Activated CD8-positive, alpha-beta memory T cell treated with anti-CD3 and anti-CD28 coated beads for 24 hours (primary cell): ENCODE measurements at regions not wholly inside any gene's neighbourhood (a gene's known extent, or its start where the extent isn't known, plus 50 kb on each side); places are given as distances from the start of the nearest gene placed in this dataset.
"Not testable (repeated sequence)": the region's sequence is repeated elsewhere in the genome, so short reads cannot be mapped to it uniquely, and the experiment has no call there.

ENCODE experiments used
- DNase-seq: peaks from one replicate; pipeline ENCODE4 v3.0.0-alpha.2; 2020

DNA sequence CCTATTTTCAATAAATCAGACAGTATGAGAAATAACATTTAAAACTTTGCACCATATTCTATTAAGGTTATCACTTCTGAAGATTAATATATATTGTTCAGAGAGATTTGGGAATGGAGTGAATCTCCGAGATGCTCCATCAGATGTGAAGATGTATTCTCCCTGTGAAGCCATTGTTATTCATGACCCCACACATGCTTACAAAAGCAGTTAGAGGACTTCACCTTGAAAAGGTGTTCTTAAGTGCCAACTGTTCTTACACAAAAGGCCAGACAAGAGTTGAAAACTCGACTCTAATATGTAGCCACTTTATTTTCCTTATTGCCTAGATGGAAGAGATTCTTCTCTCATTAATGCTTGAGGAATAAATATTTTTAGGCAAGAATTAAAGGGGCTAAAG, 54.3 kb upstream of the NEIL3 start:
- DNase-seq, result no peak

DNA sequence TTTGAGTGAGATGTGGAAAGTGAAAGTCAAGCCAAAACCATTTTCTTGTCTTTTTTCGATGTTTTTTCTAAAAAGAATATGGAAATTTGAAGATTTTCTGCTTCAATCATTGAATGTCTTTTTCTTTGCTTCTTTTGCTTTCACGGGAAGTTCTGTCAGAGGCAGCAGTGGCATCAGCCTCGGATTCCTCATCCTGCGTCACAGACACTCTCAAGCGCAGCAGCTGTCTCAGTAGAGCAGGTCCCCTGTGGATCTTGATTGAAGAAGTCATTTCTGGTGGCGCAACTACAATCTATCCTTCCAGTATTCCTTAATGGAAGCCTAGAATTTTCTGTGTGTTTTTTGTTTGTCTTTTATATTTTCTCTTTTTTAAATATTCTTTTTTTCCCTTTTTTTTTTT, 52.7 kb upstream of the NEIL3 start:
- no peak for DNase-seq

DNA sequence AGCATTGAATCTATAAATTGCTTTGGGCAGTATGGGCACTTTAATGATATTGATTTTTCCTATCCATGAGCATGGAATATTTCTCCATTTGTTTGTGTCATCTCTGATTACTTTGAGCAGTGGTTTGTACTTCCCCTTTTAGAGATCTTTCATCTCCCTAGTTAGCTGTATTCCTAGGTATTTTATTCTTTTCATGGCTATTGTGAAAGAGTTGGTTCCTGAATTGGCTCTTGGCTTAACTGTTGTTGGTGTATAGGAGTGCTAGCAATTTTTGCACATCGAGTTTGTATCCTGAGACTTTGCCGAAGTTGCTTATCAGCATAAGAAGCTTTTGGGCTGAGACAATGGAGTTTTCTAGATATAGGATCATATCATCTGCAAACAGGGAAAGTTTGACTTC, 50.2 kb upstream of the NEIL3 start:
- DNase-seq, result not testable (repeated sequence)
